Kasumi-1 (cell line): ENCODE measurements at regions not wholly inside any gene's neighbourhood (a gene's known extent, or its start where the extent isn't known, plus 50 kb on each side); places are given as distances from the start of the nearest gene placed in this dataset.
"Not testable (repeated sequence)": the region's sequence is repeated elsewhere in the genome, so short reads cannot be mapped to it uniquely, and the experiment has no call there.

ENCODE experiments used
- DNase-seq, 2 experiments: peaks; one replicate each; lab custom pipeline; 2025; lab: John Stamatoyannopoulos, UW

GRCh38 chr4:38334791-38335190 is 329.2 kb upstream of the KLF3 start:
- DNase-seq = no peak

GRCh38 chr4:38338939-38339338 is 325.1 kb upstream of the KLF3 start:
- not testable (repeated sequence) for DNase-seq

- no peak for DNase-seq
Observed at GRCh38 chr4:38343608-38344007, 320.4 kb upstream of the KLF3 start.

GRCh38 chr4:38344929-38345328 is 319.1 kb upstream of the KLF3 start:
- DNase-seq = no peak

GRCh38 chr4:38347251-38347650 is 316.7 kb upstream of the KLF3 start:
- DNase-seq = no peak

GRCh38 chr4:38354421-38354820 is 309.6 kb upstream of the KLF3 start:
- DNase-seq = no peak

- no peak for DNase-seq
Observed at GRCh38 chr4:38354872-38355271, 309.1 kb upstream of the KLF3 start.

- DNase-seq = no peak
Observed at GRCh38 chr4:38356686-38357085, 307.3 kb upstream of the KLF3 start.

GRCh38 chr4:38357546-38357945 is 306.5 kb upstream of the KLF3 start:
- no peak for DNase-seq

- no peak for DNase-seq
Observed at GRCh38 chr4:38359113-38359512, 304.9 kb upstream of the KLF3 start.

GRCh38 chr4:38360201-38360600 is 303.8 kb upstream of the KLF3 start:
- DNase-seq = no peak

- no peak for DNase-seq
Observed at GRCh38 chr4:38364383-38364963, 299.5 kb upstream of the KLF3 start.

GRCh38 chr4:38365261-38365660 is 298.7 kb upstream of the KLF3 start:
- DNase-seq = no peak

GRCh38 chr4:38365748-38366310 is 298.2 kb upstream of the KLF3 start:
- no peak for DNase-seq

- no peak for DNase-seq
Observed at GRCh38 chr4:38366456-38366855, 297.5 kb upstream of the KLF3 start.

GRCh38 chr4:38366997-38367396 is 297.0 kb upstream of the KLF3 start:
- no peak for DNase-seq

- DNase-seq = no peak
Observed at GRCh38 chr4:38367642-38368174, 296.3 kb upstream of the KLF3 start.

- peak; percentile 12 to 20 for DNase-seq
Observed at GRCh38 chr4:38368613-38369012, 295.4 kb upstream of the KLF3 start.

GRCh38 chr4:38371391-38371851 is 292.6 kb upstream of the KLF3 start:
- DNase-seq = no peak

- DNase-seq = no peak
Observed at GRCh38 chr4:38373375-38373774, 290.6 kb upstream of the KLF3 start.

- DNase-seq = no peak
Observed at GRCh38 chr4:38377195-38377594, 286.8 kb upstream of the KLF3 start.

GRCh38 chr4:38378478-38378877 is 285.5 kb upstream of the KLF3 start:
- DNase-seq = no peak

- no peak for DNase-seq
Observed at GRCh38 chr4:38381788-38382187, 282.2 kb upstream of the KLF3 start.

- DNase-seq = no peak
Observed at GRCh38 chr4:38382520-38382919, 281.5 kb upstream of the KLF3 start.
